K562 (cell line): ENCODE measurements at regions not wholly inside any gene's neighbourhood (a gene's known extent, or its start where the extent isn't known, plus 50 kb on each side); places are given as distances from the start of the nearest gene placed in this dataset.

Experiments
- ATAC-seq: fragments of 200-7000 bp; cut with Tn5 transposase; 3 replicates; pipeline ENCODE4 v1.9.1; 2020; ENCODE audit warnings: moderate library complexity
- BruUV-seq: library from RNA; stranded (reverse); fragments of 400-500 nt; replicated peaks from 2 replicates; lab custom pipeline; 2021; lab: Mats Ljungman, UMichigan
- CTCF ChIA-PET: fragments of 300-600 bp; formaldehyde crosslinking; extraction: SDS; loops from one replicate; lab custom pipeline; 2021; ENCODE audit warnings: low intra/inter-chr PET ratio; lab: Yijun Ruan, JAX
- POLR2A ChIA-PET: fragments of 300-600, 350-650 bp; sonication (Branson Sonifier 250); formaldehyde crosslinking; extraction: SDS; loops from one replicate; lab custom pipeline; 2021; ENCODE audit warnings: antibody characterized with exemption, inconsistent platforms; lab: Yijun Ruan, JAX
- DNase-seq, 4 experiments: peaks; one replicate each; pipeline versions ENCODE4 v3.0.0 to v3.0.0-alpha.2; 2011 to 2018; ENCODE audit warnings: low spot score in 3 of 4, mixed read lengths in 3 of 4; ENCODE audit errors: extremely low read depth in 1 of 4
- FAIRE-seq: peaks from 2 replicates; lab custom pipeline; 2011; peaks lifted over from hg19 to GRCh38; lab: Jason Lieb, UNC
- H2AFZ ChIP-seq: 2 replicates; pipeline ENCODE4 v1.6.0; 2011; ENCODE audit warnings: low read depth, low read length, control low read depth, inconsistent platforms
- H3K27ac ChIP-seq: fragments of 200-600 bp; 3 replicates; pipeline ENCODE4 v1.8.0; 2011; ENCODE audit warnings: low read depth, mild to moderate bottlenecking, control low read depth, inconsistent platforms, low read length, moderate library complexity, mixed read lengths; ENCODE audit errors: extremely low read depth
- H3K27me3 ChIP-seq, 2 experiments: fragments of 300-600 bp in 1 of 2; 2 replicates in 1 of 2; 3 replicates in 1 of 2; pipeline versions ENCODE4 v1.6.0 to v1.8.0; 2011; ENCODE audit warnings: inconsistent platforms in 2 of 2, low read length in 2 of 2, mild to moderate bottlenecking in 1 of 2, mixed read lengths in 1 of 2, moderate library complexity in 1 of 2; ENCODE audit not compliant: control insufficient read depth in 2 of 2, insufficient read depth in 2 of 2
- H3K36me3 ChIP-seq: fragments of 300-600 bp; 3 replicates; pipeline ENCODE4 v1.8.0; 2011; ENCODE audit warnings: mild to moderate bottlenecking, low read length, inconsistent platforms; ENCODE audit not compliant: control insufficient read depth, insufficient read depth
- H3K4me1 ChIP-seq, 2 experiments: fragments of 200-600 bp in 1 of 2; replicated peaks in 1 of 2; 2 replicates in 1 of 2; 3 replicates in 1 of 2; pipeline versions ENCODE4 v1.5.1 to v1.8.0; 2011; ENCODE audit warnings: inconsistent platforms in 2 of 2, low read length in 2 of 2, mild to moderate bottlenecking in 1 of 2, mixed read lengths in 1 of 2, moderate library complexity in 1 of 2; ENCODE audit not compliant: control insufficient read depth in 2 of 2, insufficient read depth in 2 of 2
- H3K4me2 ChIP-seq: 2 replicates; pipeline ENCODE4 v1.6.1; 2011; ENCODE audit warnings: low read length, control low read depth, inconsistent platforms, mixed read lengths; ENCODE audit not compliant: insufficient read depth
- H3K4me3 ChIP-seq: fragments of 200-600 bp; sonication (generic), shearing (Covaris generic); 2 replicates; pipeline ENCODE4 v1.5.1; 2016; ENCODE audit warnings: control low read depth, inconsistent platforms
- H3K79me2 ChIP-seq: fragments of 200-600 bp; 3 replicates; pipeline ENCODE4 v1.8.0; 2011; ENCODE audit warnings: low read length, inconsistent platforms; ENCODE audit not compliant: control insufficient read depth, insufficient read depth
- H3K9ac ChIP-seq, 2 experiments: 2 replicates each; pipeline versions ENCODE4 v1.6.0 to v1.6.1; 2011; ENCODE audit warnings: low read depth in 2 of 2, low read length in 2 of 2, control low read depth in 1 of 2, inconsistent platforms in 1 of 2, mild to moderate bottlenecking in 1 of 2, mixed read lengths in 1 of 2; ENCODE audit not compliant: insufficient read depth in 1 of 2
- H3K9me1 ChIP-seq: one replicate; pipeline ENCODE4 v1.6.0; 2011; ENCODE audit warnings: inconsistent platforms, mild to moderate bottlenecking, low read length, moderate library complexity; ENCODE audit not compliant: control insufficient read depth, insufficient read depth
- H3K9me3 ChIP-seq: replicated peaks from 2 replicates; pipeline ENCODE4 v1.5.1; 2011; ENCODE audit warnings: low read depth, low read length, inconsistent platforms; ENCODE audit not compliant: control insufficient read depth, insufficient read depth
- H4K20me1 ChIP-seq: replicated peaks from 2 replicates; pipeline ENCODE4 v1.6.1; 2011; ENCODE audit warnings: low read length, inconsistent platforms, mixed read lengths; ENCODE audit not compliant: control insufficient read depth, insufficient read depth
- CHD1 ChIP-seq: fragments of 200-600 bp; sonication (generic); IDR thresholded peaks from one replicate; pipeline ENCODE4 v1.6.1; 2012; ENCODE audit warnings: mild to moderate bottlenecking, moderate library complexity, low read length, inconsistent platforms
- GATAD2A ChIP-seq: fragments of 450-650 bp; IDR thresholded peaks from 2 replicates; pipeline ENCODE4 v1.6.1; 2017
- HMG20B ChIP-seq: fragments of 250-450 bp; sonication (Bioruptor Pico); IDR thresholded peaks from 2 replicates; pipeline ENCODE4 v1.5.0; 2021; ENCODE audit warnings: mild to moderate bottlenecking
- KDM1A ChIP-seq, 2 experiments: fragments of 450-650 bp; IDR thresholded peaks; 2 replicates each; pipeline ENCODE4 v1.6.1; 2016; ENCODE audit warnings: mild to moderate bottlenecking in 2 of 2
- MED1 ChIP-seq: sonication (generic); formaldehyde crosslinking; IDR thresholded peaks from 2 replicates; pipeline ENCODE4 v1.8.1; 2023; ENCODE audit warnings: missing genetic modification reagents, borderline replicate concordance
- NKRF ChIP-seq: fragments of 450-650 bp; IDR thresholded peaks from 2 replicates; pipeline ENCODE4 v1.6.1; 2016; ENCODE audit warnings: borderline replicate concordance
- NR3C1 ChIP-seq: sonication (generic); formaldehyde crosslinking; IDR thresholded peaks from 2 replicates; pipeline ENCODE4 v1.8.1; 2022; ENCODE audit warnings: missing genetic modification reagents
- THAP12 ChIP-seq: fragments of 250-450 bp; sonication (Bioruptor Pico); IDR thresholded peaks from 2 replicates; pipeline ENCODE4 v1.9.0; 2021; ENCODE audit warnings: mild to moderate bottlenecking, inconsistent platforms
- UBTF ChIP-seq, 2 experiments: IDR thresholded peaks; 2 replicates each; pipeline ENCODE4 v1.6.1; 2012; ENCODE audit warnings: improper control_type of control experiment in 2 of 2, low read depth in 2 of 2, low read length in 2 of 2, borderline replicate concordance in 1 of 2
- YBX1 ChIP-seq: fragments of 450-650 bp; IDR thresholded peaks from 2 replicates; pipeline ENCODE4 v1.7.1; 2016; ENCODE audit warnings: mild to moderate bottlenecking
- WGBS: fragments of 100-300 bp; shearing (Covaris generic); methylation state at CpG from one replicate; pipeline ENCODE4 v1.1.6; 2016; ENCODE audit warnings: low coverage, mixed read lengths; ENCODE audit not compliant: insufficient coverage; ENCODE audit errors: missing lambda C conversion rate; 5-methylcytosine and 5-hydroxymethylcytosine counted together
- in situ Hi-C: fragments of 300-500 bp; cut with MboI; formaldehyde crosslinking; loops from 4 replicates; pipeline ENCODE4 v1.15.0; 2018; ENCODE audit warnings: inconsistent platforms, mixed read lengths
- intact Hi-C: fragments of 100-400 bp; cut with micrococcal nuclease; formaldehyde crosslinking; loops from 2 replicates; pipeline ENCODE4 v1.14.2; 2022

- H4K20me1 ChIP-seq = no peaks in the 10 kb centered on the region
- H3K4me2 ChIP-seq = no peak overlapping the region
- DNase-seq (no peak), FAIRE-seq (no peak), ATAC-seq (no peak)
- H3K27ac ChIP-seq = no peak overlapping the region
- no peaks in the 10 kb centered on the region for H3K4me1 ChIP-seq
- no peaks in the 10 kb centered on the region for H3K9me1 ChIP-seq
- TF ChIP-seq NR3C1 (CRISPR knock-in tag) = no peak
- TF ChIP-seq MED1 (CRISPR knock-in tag) = no peak
- no TSS peak for BruUV-seq
- H3K9ac ChIP-seq = no peak overlapping the region
- 0% methylated on average over 2 of the region's 2 CpGs for whole genome bisulfite sequencing
- H3K36me3 ChIP-seq = no peaks in the 10 kb centered on the region
- ChIA-PET CTCF (no interaction called here), POLR2A (no interaction called here)
- no peaks in the 10 kb centered on the region for H3K27me3 ChIP-seq
- intact Hi-C loops = no loop called here
- in situ Hi-C loops = no loop called here
- no peak overlapping the region for H3K4me3 ChIP-seq
- no peaks in the 10 kb centered on the region for H3K9me3 ChIP-seq
- H3K79me2 ChIP-seq = no peaks in the 10 kb centered on the region
- H2AFZ ChIP-seq = no peak overlapping the region
Measured at GRCh38 chr6:101080597-101080996, 199.5 kb upstream of the ASCC3 start.

- POLR2A ChIA-PET = no interaction called here
- TF ChIP-seq KDM1A (IDR thresholded peaks at IDR 0.05) = no peak
- TF ChIP-seq NKRF = no peak
- TF ChIP-seq YBX1 = no peak
- no peak for TF ChIP-seq THAP12 (CRISPR knock-in tag)
- TF ChIP-seq CHD1 = no peak
- no peak for TF ChIP-seq GATAD2A
- TF ChIP-seq HMG20B (CRISPR knock-in tag) = no peak
- no peak for TF ChIP-seq UBTF (IDR thresholded peaks at IDR 0.05; ENCODE audit: borderline replicate concordance in 1 of 2, low read depth in 2 of 2, low read length in 2 of 2)
Measured at GRCh38 chr6:101083533-101084175, 202.5 kb upstream of the ASCC3 start.

More at GRCh38 chr6:101083533-101084175, 202.5 kb upstream of the ASCC3 start:
- Histone ChIP-seq H3K9me3 (no peaks in the 10 kb centered on the region), H4K20me1 (no peaks in the 10 kb centered on the region), H3K27me3 (no peaks in the 10 kb centered on the region), H3K79me2 (no peaks in the 10 kb centered on the region), H3K9ac (no peak overlapping the region), H3K27ac (no peak overlapping the region), H3K4me1 (no peaks in the 10 kb centered on the region), H3K4me3 (no peak overlapping the region), H3K36me3 (no peaks in the 10 kb centered on the region), H3K9me1 (no peaks in the 10 kb centered on the region), H3K4me2 (no peak overlapping the region), H2AFZ (no peak overlapping the region)
- FAIRE-seq (no peak), ATAC-seq (no peak), DNase-seq (no peak)
- intact Hi-C loops = no loop called here
- in situ Hi-C loops = no loop called here
- WGBS = 0% methylated on average over 3 of the region's 3 CpGs
- no TSS peak for BruUV-seq
- CTCF ChIA-PET = no interaction called here
